ENCODE measurements at regions not wholly inside any gene's neighbourhood (a gene's known extent, or its start where the extent isn't known, plus 50 kb on each side); places are given as distances from the start of the nearest gene placed in this dataset.

- H3K79me2 ChIP-seq (ENCODE audit: control insufficient read depth, insufficient read depth, low read length) = no peaks in the 10 kb centered on the region
- no peak overlapping the region for H2AFZ ChIP-seq (ENCODE audit: control insufficient read depth, low read depth, low read length)
- no peak overlapping the region for H3K4me2 ChIP-seq (ENCODE audit: control insufficient read depth, insufficient read depth)
- H3K27me3 ChIP-seq (replicated peaks in 1 of 2; ENCODE audit: control insufficient read depth in 2 of 2, insufficient read depth in 2 of 2, low read length in 1 of 2) = no peaks in the 10 kb centered on the region
- ChIA-PET RAD21 (ENCODE audit: unreplicated experiment) (interaction anchor here (0.8 to 1.2 kb wide), 3 partner anchors 13 to 28 kb away, joined by 3 to 4 read pairs (median 3); no protein-coding TSS in a partner anchor), POLR2A (no interaction called here), CTCF (interaction anchor here (1.0 to 1.8 kb wide), 4 partner anchors 11 to 627 kb away, joined by 3 to 4 read pairs (median 3); no protein-coding TSS in a partner anchor), SMC1A (ENCODE audit: uncharacterized antibody, unreplicated experiment) (interaction anchor here (0.7 to 1.3 kb wide), 7 partner anchors 16 to 653 kb away, joined by 3 to 4 read pairs (median 3); no protein-coding TSS in a partner anchor)
- ATAC-seq (no peak), FAIRE-seq (no peak), DNase-seq (ENCODE audit: low read depth, low spot score) (no peak)
- H3K9ac ChIP-seq (ENCODE audit: control insufficient read depth, insufficient read depth, low read length) = no peak overlapping the region
- no peaks in the 10 kb centered on the region for H3K36me3 ChIP-seq (ENCODE audit: control insufficient read depth in 2 of 2, insufficient read depth in 2 of 2, low read length in 1 of 2)
- no TSS peak for BruUV-seq (replicated peaks)
- no peak overlapping the region for H3K27ac ChIP-seq (ENCODE audit: control insufficient read depth, insufficient read depth)
- no peaks in the 10 kb centered on the region for H3K4me1 ChIP-seq (ENCODE audit: control insufficient read depth, insufficient read depth, low read length)
- WGBS (ENCODE audit: insufficient coverage, insufficient replicate concordance, low lambda C conversion rate, missing lambda C conversion rate) = 0% methylated on average over 2 of the region's 2 CpGs
- in situ Hi-C loops (cut with MboI) = loop anchor here (25.0 kb wide), 2 partner anchors 630 to 880 kb away; partner anchors contain the start of gene USP25
- H3K9me3 ChIP-seq (replicated peaks; ENCODE audit: control insufficient read depth, insufficient read depth, low read length) = peaks cover 6% of the 10 kb centered on the region; the same call in 2 of the 3 replicates
- H4K20me1 ChIP-seq (ENCODE audit: control insufficient read depth, insufficient read depth) = no peaks in the 10 kb centered on the region
- TF ChIP-seq JUND (IDR thresholded peaks at IDR 0.05; ENCODE audit: low read depth, low read length) = no peak
- TF ChIP-seq IKZF1 (conservative IDR thresholded peaks at IDR 0.05) = no peak
- no peak for TF ChIP-seq RELB (IDR thresholded peaks at IDR 0.05; ENCODE audit: low read depth)
- TF ChIP-seq E2F8 (IDR thresholded peaks at IDR 0.05; ENCODE audit: low read depth, partially characterized antibody) = no peak
- no peak for TF ChIP-seq POLR2A (IDR thresholded peaks at IDR 0.05; ENCODE audit: low read depth, low read length)
- TF ChIP-seq KDM1A (IDR thresholded peaks at IDR 0.05; ENCODE audit: borderline replicate concordance) = no peak
- no peak for TF ChIP-seq BACH1 (IDR thresholded peaks at IDR 0.05; ENCODE audit: borderline replicate concordance)
- no peak for TF ChIP-seq TCF3 (IDR thresholded peaks at IDR 0.05; ENCODE audit: borderline replicate concordance, insufficient read depth, low read depth, low read length)
- TF ChIP-seq PAX5 (IDR thresholded peaks at IDR 0.05; ENCODE audit: borderline replicate concordance, low read depth, low read length) = no peak
- no peak for TF ChIP-seq BCL3 (IDR thresholded peaks at IDR 0.05; ENCODE audit: borderline replicate concordance, insufficient read depth, low read depth, low read length, poor library complexity, severe bottlenecking)
- TF ChIP-seq MLLT1 (IDR thresholded peaks at IDR 0.05) = no peak
- TF ChIP-seq ATF7 (IDR thresholded peaks at IDR 0.05; ENCODE audit: low read depth) = no peak
- TF ChIP-seq POLR2AphosphoS2 (IDR thresholded peaks at IDR 0.05; ENCODE audit: low read depth, low read length) = no peak
- TF ChIP-seq ZBTB33 (IDR thresholded peaks at IDR 0.05) = no peak
- no peak overlapping the region for H3K4me3 ChIP-seq
- intact Hi-C loops (cut with micrococcal nuclease; ENCODE audit: unreplicated experiment) = no loop called here
Measured at GRCh38 chr21:14857529-14857928, 207.3 kb downstream of the NRIP1 start.
